Keratinocyte (primary cell): ENCODE measurements at regions not wholly inside any gene's neighbourhood (a gene's known extent, or its start where the extent isn't known, plus 50 kb on each side); places are given as distances from the start of the nearest gene placed in this dataset.

ENCODE experiments used
- DNase-seq: peaks from one replicate; pipeline ENCODE4 v3.0.0-alpha.2; 2011; ENCODE audit warnings: low read depth, missing footprints, low spot score
- FAIRE-seq: peaks from 2 replicates; lab custom pipeline; 2011; peaks lifted over from hg19 to GRCh38; lab: Jason Lieb, UNC
- H2AFZ ChIP-seq: 2 replicates; pipeline ENCODE4 v1.6.0; 2012; ENCODE audit warnings: low read length, control low read depth, inconsistent platforms; ENCODE audit not compliant: control insufficient read depth
- H3K27ac ChIP-seq: 2 replicates; pipeline ENCODE4 v1.5.1; 2011; ENCODE audit warnings: low read length; ENCODE audit not compliant: control insufficient read depth, insufficient read depth
- H3K27me3 ChIP-seq: 3 replicates; pipeline ENCODE4 v1.6.0; 2011; ENCODE audit warnings: low read length; ENCODE audit not compliant: control insufficient read depth, insufficient read depth; ENCODE audit errors: extremely low read depth
- H3K36me3 ChIP-seq, 2 experiments: 2 replicates in 1 of 2; 3 replicates in 1 of 2; pipeline ENCODE4 v1.5.1; 2011; ENCODE audit warnings: low read length in 2 of 2, mild to moderate bottlenecking in 1 of 2; ENCODE audit not compliant: control insufficient read depth in 2 of 2, insufficient read depth in 2 of 2; ENCODE audit errors: extremely low read depth in 1 of 2
- H3K4me1 ChIP-seq: 3 replicates; pipeline ENCODE4 v1.5.1; 2011; ENCODE audit warnings: low read length; ENCODE audit not compliant: control insufficient read depth, insufficient read depth; ENCODE audit errors: extremely low read depth
- H3K4me2 ChIP-seq: 3 replicates; pipeline ENCODE4 v1.6.0; 2011; ENCODE audit warnings: low read depth, low read length; ENCODE audit not compliant: control insufficient read depth, insufficient read depth; ENCODE audit errors: extremely low read depth
- H3K4me3 ChIP-seq, 3 experiments: fragments of 200-600 bp in 1 of 3; sonication (generic) in 1 of 3; 2 replicates in 2 of 3; 3 replicates in 1 of 3; pipeline ENCODE4 v1.5.1; 2011 to 2016; ENCODE audit warnings: low read length in 3 of 3, mild to moderate bottlenecking in 3 of 3, control low read depth in 2 of 3, inconsistent platforms in 1 of 3, low read depth in 1 of 3, mixed read lengths in 1 of 3, mixed run types in 1 of 3, moderate library complexity in 1 of 3; ENCODE audit not compliant: control insufficient read depth in 2 of 3, insufficient read depth in 2 of 3; ENCODE audit errors: extremely low read depth in 1 of 3
- H3K79me2 ChIP-seq: 2 replicates; pipeline ENCODE4 v1.6.0; 2012; ENCODE audit warnings: low read length; ENCODE audit not compliant: control insufficient read depth, insufficient read depth
- H3K9ac ChIP-seq: 3 replicates; pipeline ENCODE4 v1.6.0; 2011; ENCODE audit warnings: low read length; ENCODE audit not compliant: control insufficient read depth, insufficient read depth; ENCODE audit errors: extremely low read depth
- H3K9me1 ChIP-seq: 3 replicates; pipeline ENCODE4 v1.6.0; 2011; ENCODE audit warnings: low read length; ENCODE audit not compliant: control insufficient read depth, insufficient read depth; ENCODE audit errors: extremely low read depth
- H3K9me3 ChIP-seq: 2 replicates; pipeline ENCODE4 v1.5.1; 2012; ENCODE audit warnings: low read depth, low read length; ENCODE audit not compliant: control insufficient read depth
- H4K20me1 ChIP-seq: 3 replicates; pipeline ENCODE4 v1.6.0; 2011; ENCODE audit warnings: low read length; ENCODE audit not compliant: control insufficient read depth, insufficient read depth; ENCODE audit errors: extremely low read depth
- EZH2 ChIP-seq: IDR thresholded peaks from one replicate; pipeline ENCODE4 v1.6.1; 2012; ENCODE audit warnings: inconsistent platforms, mild to moderate bottlenecking, low read length, moderate library complexity
- dilution Hi-C: fragments of 300-500 bp; cut with MboI; formaldehyde crosslinking; loops from one replicate; pipeline ENCODE4 v1.7.0; 2020; ENCODE audit warnings: low sequenced_read_pairs; ENCODE audit not compliant: extremely low pct_ligation_motif_present
- TF ChIP-seq, protein P1 (sequence below), 3 experiments: IDR thresholded peaks in 1 of 3; conservative IDR thresholded peaks in 1 of 3; optimal IDR thresholded peaks in 1 of 3; 2 replicates in 2 of 3; 3 replicates in 1 of 3; pipeline versions ENCODE3 to v1.5.1; 2011; ENCODE audit warnings: low read length in 3 of 3, mild to moderate bottlenecking in 3 of 3, moderate library complexity in 2 of 3, control low read depth in 1 of 3, inconsistent platforms in 1 of 3; ENCODE audit not compliant: insufficient read depth in 2 of 3; ENCODE audit errors: extremely low read depth in 1 of 3

DNA sequence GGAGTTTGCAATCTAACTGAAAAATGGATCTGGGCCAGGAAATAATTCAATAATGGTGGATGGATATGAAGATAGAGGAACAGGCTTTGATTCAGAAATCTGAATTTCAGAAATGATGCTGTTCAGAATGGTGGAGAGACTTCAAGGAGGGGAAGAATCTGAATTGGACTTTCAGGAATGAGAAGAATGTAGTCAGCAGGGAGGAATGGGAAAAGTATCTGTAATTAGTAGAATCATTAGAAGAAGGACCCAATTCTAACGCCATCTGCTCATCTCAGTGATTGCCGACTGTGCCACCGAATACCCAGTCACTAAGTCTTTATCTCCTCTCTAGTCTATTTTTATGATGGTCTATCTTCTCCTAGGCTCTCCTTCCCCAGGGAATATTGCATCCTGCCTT lies 363.2 kb downstream of the GALC start:
- H3K4me1 ChIP-seq: no peaks in the 10 kb centered on the region
- H3K9ac ChIP-seq: no peak overlapping the region
- no peaks in the 10 kb centered on the region for H3K79me2 ChIP-seq
- no peaks in the 10 kb centered on the region for H4K20me1 ChIP-seq
- H3K4me3 ChIP-seq: no peak overlapping the region
- no peaks in the 10 kb centered on the region for H3K9me1 ChIP-seq
- H3K27me3 ChIP-seq: no peaks in the 10 kb centered on the region
- DNase-seq: no peak
- H2AFZ ChIP-seq: no peak overlapping the region
- dilution Hi-C loops: no loop called here
- TF ChIP-seq EZH2: no peak
- TF ChIP-seq, protein P1, sequence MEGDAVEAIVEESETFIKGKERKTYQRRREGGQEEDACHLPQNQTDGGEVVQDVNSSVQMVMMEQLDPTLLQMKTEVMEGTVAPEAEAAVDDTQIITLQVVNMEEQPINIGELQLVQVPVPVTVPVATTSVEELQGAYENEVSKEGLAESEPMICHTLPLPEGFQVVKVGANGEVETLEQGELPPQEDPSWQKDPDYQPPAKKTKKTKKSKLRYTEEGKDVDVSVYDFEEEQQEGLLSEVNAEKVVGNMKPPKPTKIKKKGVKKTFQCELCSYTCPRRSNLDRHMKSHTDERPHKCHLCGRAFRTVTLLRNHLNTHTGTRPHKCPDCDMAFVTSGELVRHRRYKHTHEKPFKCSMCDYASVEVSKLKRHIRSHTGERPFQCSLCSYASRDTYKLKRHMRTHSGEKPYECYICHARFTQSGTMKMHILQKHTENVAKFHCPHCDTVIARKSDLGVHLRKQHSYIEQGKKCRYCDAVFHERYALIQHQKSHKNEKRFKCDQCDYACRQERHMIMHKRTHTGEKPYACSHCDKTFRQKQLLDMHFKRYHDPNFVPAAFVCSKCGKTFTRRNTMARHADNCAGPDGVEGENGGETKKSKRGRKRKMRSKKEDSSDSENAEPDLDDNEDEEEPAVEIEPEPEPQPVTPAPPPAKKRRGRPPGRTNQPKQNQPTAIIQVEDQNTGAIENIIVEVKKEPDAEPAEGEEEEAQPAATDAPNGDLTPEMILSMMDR (optimal IDR thresholded peaks at IDR 0.05 in 1 of 3, IDR thresholded peaks at IDR 0.05 in 1 of 3, conservative IDR thresholded peaks at IDR 0.05 in 1 of 3; ENCODE audit: extremely low read depth in 1 of 3, insufficient read depth in 2 of 3, low read length in 3 of 3): no peak
- no peaks in the 10 kb centered on the region for H3K9me3 ChIP-seq
- no peaks in the 10 kb centered on the region for H3K36me3 ChIP-seq
- H3K4me2 ChIP-seq: no peak overlapping the region
- no peak overlapping the region for H3K27ac ChIP-seq
- no peak for FAIRE-seq

DNA sequence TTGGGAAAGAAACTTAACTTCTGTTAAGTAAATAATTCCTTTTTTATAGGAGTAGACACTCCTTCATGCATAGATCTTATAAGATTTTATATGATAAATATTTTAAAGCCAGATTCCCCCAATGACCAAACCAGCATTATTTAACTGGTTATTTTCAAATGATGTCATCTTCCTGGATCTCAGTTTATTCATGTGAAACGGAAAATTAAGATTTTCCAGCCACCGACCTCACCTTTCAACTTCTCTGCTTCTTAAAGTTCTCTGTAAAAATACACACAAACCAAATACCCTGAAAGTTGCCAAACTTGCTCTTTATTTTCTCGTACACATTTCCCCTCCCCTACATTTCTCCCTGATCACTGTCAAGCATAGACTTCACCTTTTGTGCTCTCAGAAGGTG lies 364.2 kb downstream of the GALC start:
- dilution Hi-C loops: no loop called here
- H3K27ac ChIP-seq: no peak overlapping the region
- no peak overlapping the region for H2AFZ ChIP-seq
- no peak for TF ChIP-seq EZH2
- TF ChIP-seq, protein P1 (optimal IDR thresholded peaks at IDR 0.05 in 1 of 3, IDR thresholded peaks at IDR 0.05 in 1 of 3, conservative IDR thresholded peaks at IDR 0.05 in 1 of 3; ENCODE audit: extremely low read depth in 1 of 3, insufficient read depth in 2 of 3, low read length in 3 of 3): no peak
- no peaks in the 10 kb centered on the region for H3K9me1 ChIP-seq
- H4K20me1 ChIP-seq: no peaks in the 10 kb centered on the region
- H3K27me3 ChIP-seq: no peaks in the 10 kb centered on the region
- no peak overlapping the region for H3K4me3 ChIP-seq
- DNase-seq: no peak
- FAIRE-seq: no peak
- H3K4me1 ChIP-seq: no peaks in the 10 kb centered on the region
- no peaks in the 10 kb centered on the region for H3K36me3 ChIP-seq
- no peak overlapping the region for H3K4me2 ChIP-seq
- H3K9ac ChIP-seq: no peak overlapping the region
- no peaks in the 10 kb centered on the region for H3K79me2 ChIP-seq
- no peaks in the 10 kb centered on the region for H3K9me3 ChIP-seq
